ENCODE measurements at regions not wholly inside any gene's neighbourhood (a gene's known extent, or its start where the extent isn't known, plus 50 kb on each side); places are given as distances from the start of the nearest gene placed in this dataset.
A peak's percentile ranks its signal among the peaks of the same experiment; 100 is the strongest.

DNA sequence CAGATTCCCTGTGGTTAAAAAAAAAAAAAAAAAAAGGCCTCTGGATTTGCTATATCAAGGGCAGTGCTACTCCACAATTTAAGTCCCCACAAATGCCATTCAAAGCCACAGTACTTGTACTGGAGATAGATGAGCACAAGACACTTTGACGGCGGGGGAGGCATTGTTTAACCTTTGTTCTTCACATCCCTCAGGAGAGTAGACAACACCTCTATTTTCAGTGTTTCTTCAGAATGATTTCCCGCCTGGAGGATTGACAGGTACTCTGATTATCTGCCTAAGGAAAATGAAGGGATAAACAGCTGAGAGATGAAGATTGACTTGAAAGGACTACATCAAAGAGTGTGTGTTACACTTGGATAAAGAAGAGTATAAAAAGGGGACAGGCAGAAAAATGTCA is 58.7 kb downstream of the OTOL1 start:
- DNase-seq: no peak

DNA sequence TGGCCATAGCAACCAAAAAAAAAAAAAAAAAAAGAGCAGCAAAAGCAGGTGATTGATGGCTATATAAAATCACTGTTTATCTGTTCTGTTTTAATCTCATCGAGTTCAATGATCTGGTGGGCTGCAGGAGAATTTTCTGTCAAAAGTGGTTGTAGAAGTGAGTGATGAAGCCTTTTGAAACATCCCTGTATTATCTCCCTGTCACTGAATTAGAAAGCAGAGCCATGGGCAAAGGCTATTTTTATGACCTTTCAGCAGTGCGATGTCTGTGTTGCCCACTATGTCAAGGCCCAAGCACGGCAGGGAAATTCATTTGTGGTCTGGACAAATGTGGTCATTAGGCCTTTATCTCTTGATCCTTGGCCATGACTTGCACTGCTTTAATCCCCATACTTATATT is 59.9 kb downstream of the OTOL1 start:
- DNase-seq: no peak

DNA sequence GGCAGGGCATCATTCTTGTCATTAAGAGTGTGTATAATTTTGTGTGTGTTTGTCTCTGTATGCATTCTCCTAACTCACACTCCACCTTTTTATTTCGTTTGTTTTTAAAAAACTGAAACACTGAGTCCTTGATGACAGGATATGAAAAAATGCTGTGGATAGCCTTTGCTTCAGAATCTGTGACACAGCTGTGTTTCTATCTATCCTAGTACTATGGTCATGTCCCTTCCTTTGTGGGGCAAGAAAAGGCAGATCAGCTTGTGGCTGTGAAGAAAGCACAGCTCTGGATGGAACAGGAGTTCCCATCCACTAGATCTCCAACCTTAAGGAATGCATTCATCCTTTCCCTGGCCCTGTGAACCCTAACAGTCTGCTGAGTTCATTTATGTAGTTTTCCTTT is 60.3 kb downstream of the OTOL1 start:
- no peak for DNase-seq

DNA sequence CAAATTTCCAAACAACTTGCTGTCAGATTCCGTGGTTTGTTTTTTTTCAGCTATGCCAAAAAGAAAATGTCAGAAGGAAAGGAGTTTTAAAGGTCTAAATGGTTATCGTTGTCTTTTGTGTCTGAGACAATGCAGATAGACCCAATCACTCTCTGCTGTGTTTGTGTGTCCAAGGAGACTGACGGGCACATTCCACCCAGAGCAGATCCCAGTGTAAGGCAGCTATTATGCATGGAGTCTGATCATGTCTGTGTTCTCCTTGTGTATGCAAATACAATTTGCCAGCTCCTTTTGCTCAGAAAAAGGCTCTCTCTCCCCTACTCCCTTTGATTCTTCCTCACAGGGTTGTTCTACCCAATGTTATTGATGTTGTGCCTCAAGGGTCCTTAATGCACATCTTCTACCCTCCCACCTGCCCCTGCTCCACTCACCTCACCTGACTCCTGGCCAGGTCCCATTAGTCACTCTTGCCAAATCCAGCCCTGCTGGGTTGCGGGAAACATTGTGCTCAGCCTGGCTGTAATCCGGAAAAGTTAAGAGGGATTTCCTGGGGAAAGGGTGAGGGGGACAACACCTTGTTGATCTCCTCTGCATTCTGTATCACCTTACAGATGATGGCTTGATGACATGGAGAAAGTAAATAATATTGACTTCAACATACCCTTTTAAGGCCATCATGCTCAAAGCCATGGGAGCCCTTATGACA is 61.0 kb downstream of the OTOL1 start:
- DNase-seq: no peak

DNA sequence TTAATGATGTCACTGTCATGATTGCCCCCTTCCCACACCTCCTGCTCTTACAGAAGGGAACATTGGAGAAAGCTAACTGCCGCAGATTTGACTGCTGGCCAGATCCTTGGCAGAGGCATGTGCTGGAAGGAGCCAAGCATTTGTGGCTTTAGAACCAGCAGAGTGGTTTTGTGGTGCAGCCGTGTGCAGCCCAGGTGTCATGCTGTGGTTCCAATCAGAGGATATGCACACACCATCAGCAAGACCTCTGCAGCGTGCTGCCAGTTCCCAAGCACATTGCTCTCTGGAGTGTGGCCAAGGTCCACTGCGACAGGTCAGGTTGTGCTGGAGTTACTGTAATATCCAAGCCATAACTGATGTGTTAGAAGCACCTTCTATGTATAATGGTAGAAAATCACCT is 61.6 kb downstream of the OTOL1 start:
- peak; percentile 44 for DNase-seq

DNA sequence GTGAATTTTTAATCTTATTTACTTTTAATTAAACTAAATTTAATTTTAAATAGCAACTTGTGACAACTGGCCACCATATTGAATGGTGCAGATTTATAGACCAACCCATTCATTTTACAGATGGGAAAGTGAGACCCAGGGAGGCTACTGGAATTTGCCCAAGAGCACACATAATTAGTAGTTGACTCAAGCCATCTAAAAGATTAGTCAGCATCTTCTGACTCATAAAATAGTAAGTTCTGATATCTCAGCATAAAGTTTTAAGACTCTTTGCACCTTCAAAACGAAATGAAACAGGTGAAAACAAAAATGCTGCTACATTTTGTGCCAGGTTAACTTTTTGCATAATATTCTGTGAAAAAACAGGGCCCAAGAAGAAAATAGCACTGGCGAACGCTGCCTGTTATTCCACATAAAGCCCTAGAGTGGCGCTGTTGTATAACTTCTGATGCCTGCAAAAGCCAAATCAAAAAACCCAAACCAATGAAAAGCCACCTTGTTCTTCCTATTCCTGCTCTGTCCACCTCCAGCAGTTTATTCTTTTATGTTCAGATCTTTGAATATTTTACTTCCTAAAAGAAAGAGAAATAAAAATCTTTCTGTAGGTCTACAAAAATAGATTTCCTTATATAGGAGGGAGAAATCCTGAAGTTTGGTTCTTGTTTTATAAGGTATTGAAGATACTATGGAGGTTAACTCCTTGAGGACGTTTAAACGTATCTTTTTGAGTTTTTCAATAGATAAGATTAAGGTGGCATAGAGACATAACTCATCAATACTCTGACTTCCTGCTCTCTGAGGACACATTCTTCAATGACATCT is 62.8 kb downstream of the OTOL1 start:
- DNase-seq: peak; percentile 60

DNA sequence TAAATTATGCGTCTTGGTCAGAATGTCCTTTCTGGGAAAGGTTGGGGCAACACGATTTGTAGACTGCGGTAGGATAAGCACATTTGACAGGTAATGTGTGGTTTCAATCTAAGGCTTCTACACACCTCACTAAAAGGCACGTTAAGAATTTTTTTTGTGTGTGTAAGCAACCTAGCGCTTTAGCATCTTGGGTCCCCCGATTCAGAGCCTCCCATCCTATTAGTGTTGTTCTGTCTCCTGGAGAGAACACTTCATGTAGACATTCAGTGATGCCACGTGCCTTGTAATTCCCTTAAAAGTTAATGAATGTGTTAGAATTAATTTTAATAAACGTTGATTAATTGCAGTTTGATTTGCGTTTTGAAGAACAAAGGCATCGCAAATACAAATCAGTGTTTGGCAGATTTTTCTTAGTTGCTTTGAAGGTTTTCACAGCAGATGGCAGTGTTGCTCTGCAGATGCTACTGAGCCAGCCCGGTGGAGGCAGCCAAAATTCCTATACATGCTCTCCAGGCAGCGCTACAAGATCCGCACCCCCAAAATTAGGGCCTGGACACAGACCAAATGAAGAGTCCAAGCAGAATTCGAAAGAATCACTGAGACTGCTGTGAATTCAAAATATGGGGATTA is 63.5 kb downstream of the OTOL1 start:
- peak; percentile 62 for DNase-seq

DNA sequence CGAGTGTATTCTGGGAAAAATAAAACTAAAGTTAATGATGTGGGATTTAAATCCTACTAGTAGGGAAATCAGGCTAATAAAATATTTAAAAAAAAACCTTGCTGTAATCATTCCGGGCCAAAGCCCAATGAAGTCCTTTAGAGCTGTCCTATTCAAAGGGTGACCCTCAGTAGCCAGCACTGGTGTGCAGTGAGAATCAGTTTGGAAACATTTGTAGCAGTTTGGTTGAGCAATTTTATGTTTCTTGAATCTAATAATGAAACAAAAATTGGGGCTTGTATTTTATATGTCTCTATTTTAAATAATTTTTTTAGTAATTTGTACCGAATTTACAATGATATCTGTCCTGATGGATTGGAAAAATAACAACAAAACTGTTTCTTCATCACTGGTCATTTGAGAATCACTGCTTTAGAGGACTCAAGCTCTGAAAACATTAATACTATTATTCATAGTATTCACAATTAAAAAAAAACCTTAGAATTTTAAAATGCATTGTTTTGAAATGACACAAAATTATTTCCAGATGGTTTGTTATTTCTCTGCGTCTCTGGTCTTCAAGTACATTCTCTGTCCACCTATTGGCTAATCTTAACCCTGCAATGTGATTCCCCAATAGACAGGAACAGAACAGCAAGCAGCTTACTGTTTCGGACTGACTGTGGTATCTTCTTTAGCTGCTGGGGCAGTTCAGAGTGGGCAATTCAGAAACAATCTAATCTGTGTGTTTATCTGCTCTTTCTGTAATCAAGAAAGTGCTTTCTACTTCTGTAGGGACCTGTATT is 71.2 kb downstream of the OTOL1 start:
- DNase-seq: peak; percentile 88

DNA sequence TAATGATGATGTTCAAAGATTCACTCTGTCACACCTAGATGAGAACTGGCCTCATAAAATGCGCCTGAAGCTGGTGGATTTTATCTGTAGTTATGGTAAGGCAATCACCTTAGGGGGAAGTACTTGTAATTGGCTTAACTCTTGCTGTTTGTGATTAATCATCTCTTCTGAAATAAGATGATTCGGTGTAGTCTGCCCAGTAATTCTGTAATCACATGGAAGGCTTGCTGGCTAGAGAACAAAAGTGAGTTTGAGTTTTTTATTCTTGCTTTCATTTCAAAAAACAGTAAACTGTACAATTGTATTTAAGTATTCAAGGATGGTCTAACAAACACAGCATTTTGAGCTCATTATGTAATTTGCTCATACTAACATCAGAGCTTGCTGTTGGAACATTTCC is 72.1 kb downstream of the OTOL1 start:
- DNase-seq: no peak

DNA sequence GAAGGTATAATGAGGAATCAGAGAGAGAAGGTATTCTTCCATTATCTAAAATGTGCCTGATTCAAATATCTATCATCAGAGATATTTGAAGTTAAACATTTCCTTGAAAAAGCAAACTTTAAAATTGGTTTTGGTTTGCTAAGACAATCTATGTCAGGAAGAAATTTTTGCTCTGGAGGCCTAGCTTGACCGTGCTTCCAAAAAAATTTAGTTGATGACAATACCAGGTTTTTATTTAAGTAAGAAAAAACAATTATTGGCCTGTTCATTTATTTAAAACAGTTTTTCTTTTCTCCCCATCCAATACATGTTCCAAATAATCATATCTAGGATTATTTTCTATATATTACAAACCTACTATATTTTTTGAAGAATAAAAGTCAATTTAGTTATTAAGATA is 75.3 kb downstream of the OTOL1 start:
- DNase-seq: no peak

DNA sequence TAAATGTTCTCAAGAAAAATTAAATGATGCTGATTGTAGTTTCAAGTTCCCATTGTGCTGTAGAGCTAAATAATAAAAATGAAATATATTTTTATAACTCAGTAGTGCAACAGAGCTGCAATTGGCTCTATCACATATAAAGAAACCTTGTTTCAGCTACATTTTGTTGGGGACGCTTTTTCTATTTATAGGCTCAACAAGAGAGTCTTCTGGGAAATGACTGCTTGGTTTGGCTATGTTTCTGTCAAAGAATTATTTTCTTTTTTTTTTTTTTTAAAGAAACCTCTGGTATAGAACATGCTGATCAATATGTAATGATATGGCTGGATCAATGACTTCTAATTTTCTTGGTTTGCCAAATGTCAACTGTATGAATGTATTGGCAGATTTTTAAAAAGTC is 76.5 kb downstream of the OTOL1 start:
- DNase-seq: no peak

DNA sequence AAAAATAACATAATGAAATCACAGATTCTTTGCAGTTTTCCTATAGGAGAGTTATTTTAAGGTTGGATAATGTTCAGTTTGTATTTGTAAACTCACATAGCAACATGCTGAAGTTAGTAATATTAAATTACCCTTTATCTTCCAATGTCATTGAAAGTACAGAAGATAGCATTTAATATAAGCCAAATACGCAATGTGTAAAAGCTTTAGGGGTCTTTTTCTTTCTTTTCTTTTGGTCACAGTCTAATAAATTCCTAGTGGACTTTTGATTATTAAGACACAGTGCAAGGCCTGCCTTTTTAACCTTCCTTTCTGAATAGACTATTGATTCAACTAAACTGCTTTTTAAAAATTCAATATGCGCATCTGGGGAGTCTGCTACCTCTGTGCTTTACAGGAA is 79.3 kb downstream of the OTOL1 start:
- DNase-seq: no peak

DNA sequence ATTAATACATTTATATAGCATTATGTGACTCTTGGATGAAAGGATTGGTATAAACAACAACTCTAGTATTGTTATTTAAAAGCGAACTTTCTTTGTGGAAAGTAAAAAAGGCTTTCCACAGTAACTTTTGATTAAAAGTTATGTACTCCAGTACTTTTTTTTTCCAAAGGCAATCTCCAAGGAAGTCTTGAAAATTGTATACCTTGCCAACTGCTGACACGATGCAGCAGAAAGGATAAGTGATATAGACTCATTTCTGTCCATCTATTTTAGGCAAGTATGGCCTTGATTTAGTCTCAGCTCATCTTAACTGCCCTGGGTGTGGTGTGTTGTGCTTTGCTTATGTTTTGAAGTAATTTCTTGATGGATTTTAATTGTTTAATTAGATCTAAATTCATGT is 79.7 kb downstream of the OTOL1 start:
- no peak for DNase-seq

DNA sequence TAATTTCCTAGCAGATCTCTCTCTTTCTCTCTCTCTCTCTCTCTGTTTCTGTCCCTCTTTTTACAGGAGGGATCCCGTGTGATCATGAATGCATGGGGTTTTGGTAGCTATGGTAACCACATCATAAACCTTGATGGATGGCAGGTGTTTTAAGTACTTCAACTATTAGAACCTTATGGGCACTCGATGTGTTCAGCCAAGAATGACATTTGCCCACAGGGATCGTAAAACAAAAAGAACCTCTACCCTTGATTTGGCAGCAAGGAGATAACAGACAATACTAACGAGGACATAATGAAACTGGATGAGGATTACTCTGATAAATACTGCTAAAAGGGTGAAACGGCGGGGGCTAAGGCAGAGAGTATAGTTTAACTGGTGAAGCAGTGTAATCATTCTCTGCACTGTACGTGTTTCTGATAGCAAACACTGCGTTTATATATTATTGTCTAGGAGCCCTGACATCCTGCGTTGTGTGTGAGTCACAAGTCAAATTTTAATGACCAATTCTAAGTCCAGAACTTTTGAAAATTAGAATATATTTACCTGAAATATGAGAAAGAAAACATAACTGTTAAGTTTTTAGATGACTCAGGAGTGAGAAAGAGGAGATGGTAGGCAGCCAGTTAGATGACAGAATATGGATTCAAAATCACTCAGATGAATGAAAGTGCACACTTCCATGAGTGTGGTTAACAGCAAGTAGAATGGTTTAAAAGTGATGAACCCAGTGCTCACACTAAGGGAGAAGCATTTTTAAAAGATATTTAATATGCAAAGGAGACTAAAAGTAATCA is 80.3 kb downstream of the OTOL1 start:
- DNase-seq: no peak

DNA sequence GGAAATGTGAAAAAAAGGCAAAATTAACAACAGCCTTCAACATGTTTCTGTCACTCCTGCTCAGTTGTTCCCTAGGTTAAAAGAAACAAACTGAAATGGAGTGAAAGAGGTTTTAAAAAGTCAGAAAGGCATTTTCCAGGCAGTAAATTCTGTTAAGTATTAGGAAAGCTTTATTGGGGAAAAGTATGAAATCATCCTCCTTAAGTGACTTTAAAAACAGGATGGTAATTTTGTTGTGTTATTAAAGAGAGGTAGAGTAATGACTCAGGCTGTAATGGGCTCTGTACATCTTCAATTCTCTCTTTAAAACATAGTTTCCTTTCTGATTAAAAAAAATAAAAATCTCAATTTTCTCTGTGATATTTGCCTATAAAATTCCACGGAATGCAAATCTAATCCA is 81.1 kb downstream of the OTOL1 start:
- no peak for DNase-seq

DNA sequence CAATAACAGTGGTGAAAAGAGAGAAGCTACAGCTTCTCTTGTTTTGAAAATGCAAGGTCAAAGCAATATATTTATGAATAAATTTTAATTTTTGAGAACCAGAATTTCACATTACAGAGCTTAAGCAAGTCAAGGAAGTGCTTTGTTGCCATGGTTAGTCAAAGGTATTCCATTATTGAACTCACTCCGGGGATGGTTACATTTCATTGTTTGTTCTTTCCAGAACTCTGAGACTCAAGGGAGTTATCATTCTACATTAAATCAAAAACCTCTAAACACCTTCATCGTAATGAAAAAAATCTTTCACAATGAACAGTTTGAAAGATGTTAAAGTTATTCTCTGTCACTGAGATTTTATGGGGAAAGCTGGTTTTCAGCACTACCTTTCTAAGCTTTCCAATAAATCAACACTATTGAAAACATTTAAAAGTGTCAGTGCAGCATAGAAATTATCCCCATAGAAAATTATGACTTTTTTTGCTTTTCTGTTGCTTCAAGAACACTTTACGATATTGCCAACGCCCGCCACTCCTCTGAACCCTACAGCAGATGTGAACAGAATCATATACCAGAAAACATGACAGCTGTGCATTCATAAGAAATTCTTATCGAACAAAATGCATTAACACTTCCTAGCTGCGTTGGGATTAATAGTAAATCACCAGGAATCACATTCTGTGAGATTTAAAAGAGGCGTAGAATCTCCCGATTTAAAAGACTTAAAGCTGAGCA is 83.0 kb downstream of the OTOL1 start:
- no peak for DNase-seq

DNA sequence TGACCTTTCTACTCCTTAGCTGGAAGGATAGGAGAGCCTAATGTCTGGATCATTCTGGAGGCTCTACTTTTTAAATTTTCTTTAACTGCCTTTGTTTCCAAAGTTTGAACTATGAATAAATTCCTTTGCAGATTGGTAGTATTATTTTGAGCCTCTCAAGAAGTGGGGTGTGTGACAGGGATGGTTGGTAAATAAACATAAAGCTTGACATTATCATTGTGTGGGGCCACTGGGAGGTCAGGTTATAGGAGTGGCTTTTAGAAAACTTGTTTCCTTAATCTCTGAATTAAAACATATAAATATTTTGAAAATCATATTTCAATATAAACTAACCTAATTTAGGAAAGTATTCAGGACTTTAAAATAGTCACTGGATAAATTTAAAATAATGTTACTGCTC is 89.3 kb downstream of the OTOL1 start:
- no peak for DNase-seq

DNA sequence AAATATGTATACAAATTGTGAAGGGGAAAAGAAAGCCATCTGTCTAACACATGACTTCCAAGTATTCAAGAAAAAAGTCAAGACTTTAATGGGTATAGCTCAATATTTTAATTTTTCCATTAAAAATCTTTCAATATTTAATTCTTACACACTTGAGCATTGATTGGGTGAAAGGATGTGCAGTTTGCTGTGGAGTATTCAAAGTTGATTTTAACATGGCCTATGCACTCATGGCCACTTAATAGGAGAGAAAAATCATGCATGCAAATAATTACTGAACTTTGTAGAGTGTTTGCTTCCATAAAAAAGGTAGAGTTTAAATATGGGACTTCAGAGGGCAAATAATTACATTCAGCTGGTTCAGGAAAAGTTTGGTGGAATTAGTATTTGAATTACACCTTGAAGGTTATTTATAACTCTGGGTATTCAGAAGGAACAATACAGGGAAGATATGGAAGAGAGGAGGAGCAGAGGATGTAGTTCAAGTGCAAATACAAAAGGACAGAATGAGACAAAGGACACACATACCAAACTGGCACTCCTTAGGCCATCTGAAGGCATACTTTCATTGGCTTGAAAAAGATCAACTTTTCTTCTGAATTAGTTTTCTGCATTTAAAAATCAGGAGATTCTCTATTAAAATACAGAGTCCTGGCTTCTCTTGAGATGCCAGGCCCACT is 90.1 kb downstream of the OTOL1 start:
- DNase-seq: no peak

DNA sequence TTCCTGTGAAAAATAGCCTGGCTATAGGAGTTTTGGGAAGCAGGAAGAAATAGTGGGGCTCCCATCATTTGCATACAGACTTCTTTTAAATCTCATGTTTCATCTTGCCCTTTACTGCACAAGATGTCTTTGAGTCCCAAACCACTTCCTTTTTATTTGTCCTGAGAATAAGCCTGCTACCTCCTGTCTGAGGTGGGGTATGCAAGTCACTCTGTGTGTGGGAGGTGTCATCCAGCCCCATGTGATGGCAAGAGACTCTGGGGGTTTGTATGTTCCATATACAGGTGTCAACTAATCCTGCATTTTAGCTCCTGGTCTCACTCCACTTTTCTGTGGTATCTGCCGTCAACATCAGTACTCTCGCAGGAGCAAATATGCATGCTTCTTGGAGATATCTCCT is 102.0 kb downstream of the OTOL1 start:
- no peak for DNase-seq

DNA sequence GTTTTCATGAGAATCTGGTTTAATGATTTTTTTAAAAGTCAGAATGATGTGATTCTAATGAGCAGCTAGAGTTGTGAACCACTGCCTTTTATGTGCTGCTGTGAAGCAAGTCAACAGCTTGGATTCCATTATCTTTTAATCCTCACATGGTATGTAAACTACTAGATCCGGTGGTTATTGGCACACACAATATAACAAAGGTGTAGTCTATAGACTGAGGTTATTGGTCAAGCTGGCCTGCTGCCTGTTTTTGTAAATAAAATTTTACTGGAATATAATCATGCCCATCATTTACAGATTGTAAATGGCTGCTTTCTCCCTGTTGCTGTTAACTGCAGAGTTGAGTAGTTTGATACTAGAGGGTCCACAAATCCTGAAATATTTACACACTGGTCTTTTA is 103.1 kb downstream of the OTOL1 start:
- no peak for DNase-seq

DNA sequence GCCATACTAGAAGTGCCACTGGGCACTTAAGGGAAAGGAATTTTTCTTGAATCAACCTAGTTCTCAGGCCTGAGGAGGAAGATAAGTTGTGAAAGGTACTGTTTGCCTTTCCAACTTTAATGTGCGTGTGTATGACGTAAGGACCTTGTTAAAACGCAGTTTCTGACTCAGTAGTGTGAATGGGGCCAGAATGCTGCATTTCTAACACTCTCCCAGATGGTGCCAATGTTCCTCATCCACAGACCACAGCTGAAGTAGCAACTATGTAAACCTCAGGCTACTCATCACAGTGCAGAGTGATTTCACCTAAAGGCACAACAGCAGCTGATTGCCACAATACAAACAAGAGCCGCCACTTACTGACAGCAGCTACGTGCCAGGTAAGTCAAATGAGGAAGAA is 103.6 kb downstream of the OTOL1 start:
- DNase-seq: no peak

Data from fibroblast of skin of abdomen (primary cell).